Frontal cortex (tissue), 3 donors: ENCODE measurements at regions not wholly inside any gene's neighbourhood (a gene's known extent, or its start where the extent isn't known, plus 50 kb on each side); places are given as distances from the start of the nearest gene placed in this dataset.
"Not testable (repeated sequence)": the region's sequence is repeated elsewhere in the genome, so short reads cannot be mapped to it uniquely, and the experiment has no call there.

Experiments
- DNase-seq, 2 donors: peaks; one replicate each; pipeline ENCODE4 v3.0.0; 2012; ENCODE audit warnings: low spot score in 2 of 2
- FAIRE-seq: peaks from 2 replicates; lab custom pipeline; 2012; peaks lifted over from hg19 to GRCh38; lab: Jason Lieb, UNC
- donor health status: control.
- donor health status: control.
- donor health status: control.

- FAIRE-seq = no peak
Measured at GRCh38 chr16:63652091-63652490, 1469.8 kb downstream of the CDH11 start.

GRCh38 chr16:63650550-63650949, 1471.3 kb downstream of the CDH11 start:
- FAIRE-seq = no peak
- DNase-seq = no peak

More at GRCh38 chr16:63652091-63652490, 1469.8 kb downstream of the CDH11 start:
- no peak for DNase-seq

GRCh38 chr16:63633706-63634445, 1488.0 kb downstream of the CDH11 start:
- not testable (repeated sequence) for FAIRE-seq, DNase-seq

GRCh38 chr16:63629272-63629671, 1492.6 kb downstream of the CDH11 start:
- DNase-seq = no peak
- FAIRE-seq = no peak

- FAIRE-seq (no peak), DNase-seq (no peak)
Measured at GRCh38 chr16:63628812-63629211, 1493.1 kb downstream of the CDH11 start.

GRCh38 chr16:63625126-63625525, 1496.7 kb downstream of the CDH11 start:
- FAIRE-seq (no peak), DNase-seq (no peak)

GRCh38 chr16:63623551-63624039, 1498.3 kb downstream of the CDH11 start:
- FAIRE-seq (no peak), DNase-seq (no peak)

GRCh38 chr16:63618896-63619485, 1502.9 kb downstream of the CDH11 start:
- no peak for FAIRE-seq

GRCh38 chr16:63617990-63618763, 1503.7 kb downstream of the CDH11 start:
- DNase-seq (no peak), FAIRE-seq (no peak)

More at GRCh38 chr16:63618896-63619485, 1502.9 kb downstream of the CDH11 start:
- DNase-seq = no peak

- FAIRE-seq = no peak
- no peak for DNase-seq
Measured at GRCh38 chr16:63617047-63617989, 1504.5 kb downstream of the CDH11 start.

- FAIRE-seq (no peak), DNase-seq (no peak)
Measured at GRCh38 chr16:63614429-63614828, 1507.4 kb downstream of the CDH11 start.

- FAIRE-seq = no peak
- no peak for DNase-seq
Measured at GRCh38 chr16:63613701-63614100, 1508.2 kb downstream of the CDH11 start.

- no peak for DNase-seq
Measured at GRCh38 chr16:63612462-63613227, 1509.2 kb downstream of the CDH11 start.

GRCh38 chr16:63606778-63607177, 1515.1 kb downstream of the CDH11 start:
- DNase-seq = no peak
- no peak for FAIRE-seq

More at GRCh38 chr16:63612462-63613227, 1509.2 kb downstream of the CDH11 start:
- FAIRE-seq = no peak

GRCh38 chr16:63602206-63602927, 1519.5 kb downstream of the CDH11 start:
- FAIRE-seq = no peak
- DNase-seq = no peak

GRCh38 chr16:63596716-63597115, 1525.1 kb downstream of the CDH11 start:
- DNase-seq = no peak
- no peak for FAIRE-seq

GRCh38 chr16:63592852-63593251, 1529.0 kb downstream of the CDH11 start:
- no peak for DNase-seq
- no peak for FAIRE-seq

- FAIRE-seq = no peak
- no peak for DNase-seq
Measured at GRCh38 chr16:63581570-63581969, 1540.3 kb downstream of the CDH11 start.
